Sigmoid colon (tissue), 3 donors: ENCODE measurements at regions not wholly inside any gene's neighbourhood (a gene's known extent, or its start where the extent isn't known, plus 50 kb on each side); places are given as distances from the start of the nearest gene placed in this dataset.

ENCODE experiments used
- POLR2A ChIP-seq, 2 donors: fragments of 450-650 bp; IDR thresholded peaks; one replicate each; pipeline ENCODE4 v1.6.1; 2016; ENCODE audit warnings: antibody characterized with exemption in 2 of 2, mild to moderate bottlenecking in 2 of 2, moderate library complexity in 2 of 2
- TF ChIP-seq, protein P1 (sequence below), 4 experiments: fragments of 450-650 bp in 3 of 4; fragments of 200-600 bp in 1 of 4; IDR thresholded peaks; one replicate each; pipeline ENCODE4 v1.5.1; 2016 to 2019; ENCODE audit warnings: antibody characterized with exemption in 4 of 4, mild to moderate bottlenecking in 3 of 4, moderate library complexity in 2 of 4

DNA sequence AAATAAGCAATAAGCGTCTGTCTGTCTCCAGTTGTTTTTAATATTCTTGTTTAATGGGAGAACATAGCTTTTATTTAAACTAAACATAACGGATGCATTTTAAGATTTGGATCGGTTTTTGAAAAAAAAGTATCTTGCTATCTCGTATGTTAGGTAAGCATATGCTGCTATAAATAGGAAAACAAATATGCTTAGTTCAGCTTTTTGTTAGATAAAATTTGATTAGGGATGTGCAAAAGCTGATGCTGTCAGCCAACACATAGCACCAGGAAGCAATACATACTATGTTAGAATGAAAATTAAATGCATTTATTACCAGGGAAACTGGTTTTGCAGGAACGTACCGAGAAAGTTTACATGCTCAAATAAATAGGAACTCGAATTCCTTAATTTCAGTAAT is 843.1 kb upstream of the WWC1 start:
- no peak for TF ChIP-seq POLR2A (IDR thresholded peaks at IDR 0.05)
- TF ChIP-seq, protein P1, sequence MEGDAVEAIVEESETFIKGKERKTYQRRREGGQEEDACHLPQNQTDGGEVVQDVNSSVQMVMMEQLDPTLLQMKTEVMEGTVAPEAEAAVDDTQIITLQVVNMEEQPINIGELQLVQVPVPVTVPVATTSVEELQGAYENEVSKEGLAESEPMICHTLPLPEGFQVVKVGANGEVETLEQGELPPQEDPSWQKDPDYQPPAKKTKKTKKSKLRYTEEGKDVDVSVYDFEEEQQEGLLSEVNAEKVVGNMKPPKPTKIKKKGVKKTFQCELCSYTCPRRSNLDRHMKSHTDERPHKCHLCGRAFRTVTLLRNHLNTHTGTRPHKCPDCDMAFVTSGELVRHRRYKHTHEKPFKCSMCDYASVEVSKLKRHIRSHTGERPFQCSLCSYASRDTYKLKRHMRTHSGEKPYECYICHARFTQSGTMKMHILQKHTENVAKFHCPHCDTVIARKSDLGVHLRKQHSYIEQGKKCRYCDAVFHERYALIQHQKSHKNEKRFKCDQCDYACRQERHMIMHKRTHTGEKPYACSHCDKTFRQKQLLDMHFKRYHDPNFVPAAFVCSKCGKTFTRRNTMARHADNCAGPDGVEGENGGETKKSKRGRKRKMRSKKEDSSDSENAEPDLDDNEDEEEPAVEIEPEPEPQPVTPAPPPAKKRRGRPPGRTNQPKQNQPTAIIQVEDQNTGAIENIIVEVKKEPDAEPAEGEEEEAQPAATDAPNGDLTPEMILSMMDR (IDR thresholded peaks at IDR 0.05), result no peak
